NOMO-1 treated with DMSO at 0.1 percent for 48 hours (cell line): ENCODE measurements at regions not wholly inside any gene's neighbourhood (a gene's known extent, or its start where the extent isn't known, plus 50 kb on each side); places are given as distances from the start of the nearest gene placed in this dataset.
A peak's percentile ranks its signal among the peaks of the same experiment; 100 is the strongest.

Experiments used
- DNase-seq: peaks from one replicate; lab custom pipeline; 2025; ENCODE audit not compliant: unreplicated experiment; lab: John Stamatoyannopoulos, UW

GRCh38 chr12:41777064-41777790 lies 367.4 kb downstream of the GXYLT1 start:
- DNase-seq: no peak

GRCh38 chr12:41772478-41772877 lies 372.2 kb downstream of the GXYLT1 start:
- peak; percentile 8 for DNase-seq

GRCh38 chr12:41769810-41770209 lies 374.9 kb downstream of the GXYLT1 start:
- no peak for DNase-seq

- no peak for DNase-seq
Measured at GRCh38 chr12:41768456-41768855, 376.2 kb downstream of the GXYLT1 start.

DNA sequence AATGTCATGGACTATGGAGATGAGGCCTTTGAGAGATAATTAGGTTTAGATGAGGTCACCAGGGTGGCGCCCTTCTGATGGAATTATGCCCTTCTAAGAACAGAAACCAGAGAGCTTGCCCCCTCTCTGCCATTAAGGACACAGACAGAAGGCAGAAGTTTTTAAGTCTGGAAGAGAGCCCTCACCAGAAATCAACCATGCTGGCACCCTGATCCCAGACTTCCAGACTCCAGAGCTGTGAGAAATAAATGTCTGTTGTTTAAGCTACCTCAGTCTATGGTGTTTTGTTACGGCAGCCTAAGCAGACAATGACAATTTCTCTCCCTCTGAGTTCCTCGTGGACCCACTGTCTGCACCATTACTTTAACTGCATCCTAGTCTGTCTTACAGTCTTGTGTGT lies 382.0 kb downstream of the GXYLT1 start:
- DNase-seq: no peak

- DNase-seq: no peak
Measured at GRCh38 chr12:41745593-41745992, 399.1 kb downstream of the GXYLT1 start.

DNA sequence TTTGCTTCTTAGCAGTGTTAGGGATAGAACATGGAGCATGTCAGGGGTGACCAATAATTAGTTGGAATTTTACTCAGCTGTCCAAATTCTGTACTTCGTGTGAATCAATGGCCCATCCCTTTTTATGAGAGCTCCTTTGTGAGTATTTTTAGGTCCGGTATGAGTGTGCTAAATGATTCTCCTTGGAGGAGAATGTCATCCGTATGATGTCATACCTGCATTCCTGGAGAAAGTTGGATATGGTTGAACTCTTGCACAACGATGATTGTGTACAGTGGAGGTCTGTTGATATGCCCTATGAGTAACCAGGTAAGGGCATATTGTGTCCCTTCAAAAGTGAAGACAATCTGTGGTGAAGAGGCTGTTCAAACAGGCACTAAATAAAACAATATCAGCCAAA lies 400.8 kb downstream of the GXYLT1 start:
- DNase-seq: no peak

DNA sequence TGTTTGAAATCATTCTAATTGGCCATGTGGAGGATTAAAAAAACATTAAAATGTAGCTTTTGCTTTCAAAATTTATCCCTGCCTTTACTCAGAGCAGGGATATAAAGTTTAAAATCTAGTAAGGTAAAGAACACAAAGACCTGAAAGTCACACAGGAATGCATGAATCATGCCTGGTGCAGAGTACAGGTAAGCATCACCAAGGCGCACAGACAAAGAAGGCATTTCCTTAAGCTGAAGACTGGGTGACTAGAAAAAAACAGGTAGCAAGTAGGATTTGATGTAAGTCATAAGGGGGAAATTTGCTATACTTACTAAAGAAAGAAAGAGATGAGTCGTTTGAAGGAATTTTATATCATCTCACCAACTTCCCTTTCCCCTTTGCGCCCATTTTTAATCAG lies 405.6 kb downstream of the GXYLT1 start:
- DNase-seq: no peak

GRCh38 chr12:41737423-41737822 lies 407.3 kb downstream of the GXYLT1 start:
- no peak for DNase-seq

- no peak for DNase-seq
Measured at GRCh38 chr12:41736436-41736835, 408.2 kb downstream of the GXYLT1 start.

DNA sequence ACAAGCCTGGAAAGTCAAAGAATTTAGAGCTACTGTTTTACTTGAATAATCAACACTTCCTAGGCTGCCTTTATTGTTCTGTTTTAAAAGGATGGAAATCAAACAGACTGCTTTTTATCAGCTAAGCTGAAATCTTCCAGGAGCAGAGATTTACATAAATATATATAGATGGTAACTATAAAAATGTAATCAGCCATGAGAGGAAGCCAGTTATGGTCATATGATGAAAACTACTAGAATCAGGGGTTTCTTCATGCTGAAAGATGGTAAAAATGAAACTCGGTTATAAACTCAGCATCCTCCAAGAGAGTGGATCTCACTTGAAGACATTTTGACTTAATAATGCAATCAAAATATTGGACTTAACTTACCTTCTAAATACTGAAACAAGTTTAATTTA lies 413.0 kb downstream of the GXYLT1 start:
- DNase-seq: no peak

GRCh38 chr12:41731061-41731460 lies 413.6 kb downstream of the GXYLT1 start:
- no peak for DNase-seq

GRCh38 chr12:41724216-41724615 lies 420.5 kb downstream of the GXYLT1 start:
- peak; percentile 93 for DNase-seq

- no peak for DNase-seq
Measured at GRCh38 chr12:41719214-41719613, 425.5 kb downstream of the GXYLT1 start.

DNA sequence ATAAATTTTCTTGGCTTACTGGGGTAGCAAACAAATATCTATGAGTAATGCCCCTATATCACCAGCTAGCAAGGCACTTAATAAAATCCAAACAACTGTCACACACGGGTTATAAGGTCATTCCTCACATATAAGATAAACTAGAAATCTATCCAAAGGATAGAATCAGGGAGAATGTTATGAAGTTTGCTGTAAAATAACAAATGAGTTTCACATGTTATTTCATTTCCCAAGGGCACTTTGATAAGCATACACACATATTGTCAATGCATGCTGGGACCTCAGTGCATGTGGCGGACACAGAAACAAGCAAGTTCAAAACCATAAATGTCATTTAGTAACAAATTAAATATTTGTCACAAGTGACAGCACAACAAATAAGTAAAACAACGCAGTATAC lies 429.4 kb downstream of the GXYLT1 start:
- DNase-seq: no peak

DNA sequence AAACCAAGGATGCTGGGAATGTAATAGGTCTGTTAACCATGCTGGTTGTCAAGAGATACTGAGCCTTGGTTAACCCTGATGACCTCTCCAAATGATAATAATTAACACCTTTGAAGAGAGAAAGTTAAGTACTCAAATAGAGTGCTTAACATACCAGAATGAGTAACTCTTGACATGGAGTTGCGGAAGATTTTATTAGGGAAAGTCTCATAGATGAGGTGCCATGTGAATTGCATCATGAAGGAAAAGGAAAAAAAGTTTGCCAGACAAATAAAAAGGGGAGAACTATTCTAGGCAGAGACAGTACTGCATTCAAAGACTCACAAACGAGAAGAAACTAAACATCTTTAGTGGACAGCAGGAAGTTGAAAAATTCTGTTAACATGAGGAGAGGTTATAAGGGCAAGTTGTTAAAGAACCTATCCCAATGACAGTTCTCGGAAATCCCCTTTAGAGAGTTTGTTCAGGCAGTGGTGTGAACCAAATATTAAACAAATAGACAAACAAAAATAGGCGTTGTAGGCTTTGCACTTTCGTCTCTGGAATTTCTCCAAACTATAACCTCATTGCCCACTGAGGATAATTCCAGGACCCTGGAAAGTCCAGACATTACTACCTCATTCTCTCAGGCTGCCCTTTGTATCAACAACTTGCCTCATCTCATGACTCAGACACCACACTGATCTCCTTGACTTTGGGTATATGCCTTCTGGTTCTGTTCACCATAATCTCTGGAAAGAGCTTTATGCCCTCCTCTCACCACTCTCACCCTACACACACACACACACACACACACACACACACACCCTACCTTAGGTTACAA lies 435.0 kb downstream of the GXYLT1 start:
- no peak for DNase-seq

DNA sequence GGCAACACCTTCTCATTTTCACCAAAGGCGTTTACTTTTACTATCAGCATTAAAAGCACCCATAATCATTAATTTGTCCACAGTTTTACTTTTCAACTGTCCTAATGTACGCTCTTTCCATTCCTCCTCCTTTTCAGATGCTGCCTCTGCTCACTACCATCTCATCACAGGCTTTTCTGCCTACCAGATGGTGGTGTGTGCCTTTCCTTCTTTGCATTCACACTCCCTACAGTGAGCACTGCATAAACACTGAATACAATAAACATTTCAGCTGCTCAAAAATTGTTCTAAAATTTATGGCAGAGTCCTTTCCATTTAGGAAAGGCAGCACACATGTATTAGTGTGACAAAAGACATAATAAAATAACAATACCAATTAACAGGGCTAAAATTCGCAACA lies 435.7 kb downstream of the GXYLT1 start:
- DNase-seq: no peak

DNA sequence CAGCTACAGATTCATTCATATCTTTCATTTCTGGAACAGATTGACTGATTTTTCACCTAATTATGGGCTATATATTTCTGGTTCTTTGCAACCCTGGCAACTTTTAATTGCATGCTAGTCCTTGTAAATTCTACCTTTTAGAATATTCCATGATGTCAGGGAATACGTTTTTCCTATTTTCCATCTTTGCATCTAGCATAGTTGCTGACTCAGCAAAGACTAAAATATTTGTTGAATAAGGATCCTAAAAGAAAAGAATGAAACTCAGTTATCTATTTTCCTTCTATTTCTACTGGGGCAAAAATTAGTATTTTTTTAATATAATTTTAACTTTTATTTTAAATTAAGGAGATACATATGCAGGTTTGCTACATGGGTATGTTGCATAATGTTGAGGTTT lies 438.3 kb downstream of the GXYLT1 start:
- no peak for DNase-seq

GRCh38 chr12:41701943-41702601 lies 442.6 kb downstream of the GXYLT1 start:
- no peak for DNase-seq

DNA sequence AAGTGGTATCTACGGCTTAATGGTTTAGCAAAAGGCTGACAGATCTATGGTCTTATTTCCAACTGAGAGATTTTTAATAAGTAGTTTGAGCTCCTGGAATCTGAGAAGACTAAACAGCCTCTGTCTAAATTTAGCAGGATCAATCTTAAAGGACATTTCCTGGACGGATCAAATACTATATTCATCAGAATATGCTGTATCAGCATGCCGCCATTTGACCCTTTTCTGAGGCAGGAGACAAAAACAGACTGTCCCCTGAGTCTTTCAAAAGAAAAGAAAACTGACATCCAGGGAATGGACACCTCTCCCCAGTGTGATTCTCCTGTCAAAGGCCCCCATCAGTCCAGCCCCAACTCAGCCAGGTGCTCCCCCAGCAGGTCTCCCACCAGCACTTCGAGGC lies 443.7 kb downstream of the GXYLT1 start:
- DNase-seq: no peak

DNA sequence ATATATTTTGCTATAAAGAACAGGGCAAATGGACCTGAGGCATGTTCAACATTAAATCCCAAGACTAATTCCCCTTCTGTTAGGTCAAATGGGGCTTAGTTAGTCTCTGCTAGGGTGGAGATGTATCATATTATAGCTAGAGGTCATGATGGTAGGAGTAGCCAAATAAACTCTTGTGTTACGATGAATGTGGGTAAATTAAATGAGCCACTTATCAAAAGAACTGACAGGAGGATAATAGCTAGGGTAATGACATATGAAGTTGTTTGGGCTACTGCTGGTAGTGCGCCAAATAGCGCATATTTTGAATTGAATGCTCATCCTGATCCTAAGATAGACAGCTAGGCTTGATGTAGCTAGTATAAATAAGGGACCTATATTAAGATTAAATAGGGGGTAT lies 445.0 kb downstream of the GXYLT1 start:
- DNase-seq: no peak

DNA sequence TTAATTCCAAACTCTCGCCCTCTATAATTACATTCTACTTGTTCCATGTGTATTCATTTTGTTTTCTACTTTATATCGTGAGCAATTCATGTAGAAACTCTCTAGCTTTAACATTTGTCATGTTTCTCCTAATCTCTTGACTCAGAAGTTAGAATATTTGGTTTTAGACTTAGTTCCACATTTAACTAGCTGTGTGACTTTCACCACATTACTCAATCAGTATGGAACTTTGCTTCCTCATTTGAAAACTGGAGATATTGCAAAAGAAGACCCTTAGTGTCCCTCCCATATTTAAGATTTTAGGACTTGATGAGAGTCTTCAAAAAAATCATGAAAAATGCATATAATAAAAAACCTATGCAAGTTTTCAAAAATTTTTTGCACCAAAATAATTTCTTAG lies 447.5 kb downstream of the GXYLT1 start:
- DNase-seq: peak; percentile 91
